ENCODE measurements at regions not wholly inside any gene's neighbourhood (a gene's known extent, or its start where the extent isn't known, plus 50 kb on each side); places are given as distances from the start of the nearest gene placed in this dataset.

GRCh38 chr2:199144036-199144435 is 313.7 kb downstream of the SATB2 start:
- 97% methylated on average over 1 of the region's 1 CpG for WGBS

GRCh38 chr2:199136681-199137080 is 321.1 kb downstream of the SATB2 start:
- no peak for DNase-seq (ENCODE audit: low read depth in 6 of 9, low spot score in 9 of 9)
- Histone ChIP-seq H3K9me3 (ENCODE audit: control insufficient read depth in 2 of 2, insufficient read depth in 1 of 2, low read length in 1 of 2) (peaks cover 0 to 6% of the 10 kb centered on the region in 2 donors), H3K4me1 (ENCODE audit: control insufficient read depth in 2 of 2, insufficient read depth in 2 of 2, low read length in 2 of 2) (no peaks in the 10 kb centered on the region), H3K36me3 (ENCODE audit: control insufficient read depth in 2 of 2, insufficient read depth in 2 of 2, low read length in 1 of 2) (no peaks in the 10 kb centered on the region), H3K4me3 (ENCODE audit: low read length in 2 of 2) (no peak overlapping the region), H3K27ac (ENCODE audit: low read depth in 1 of 2, low read length in 1 of 2) (no peak overlapping the region), H3K27me3 (ENCODE audit: control insufficient read depth in 2 of 2, insufficient read depth in 1 of 2, low read length in 1 of 2) (no peaks in the 10 kb centered on the region)

More at GRCh38 chr2:199144036-199144435, 313.7 kb downstream of the SATB2 start:
- Histone ChIP-seq H3K36me3 (ENCODE audit: control insufficient read depth in 2 of 2, insufficient read depth in 2 of 2, low read length in 1 of 2) (no peaks in the 10 kb centered on the region), H3K4me3 (ENCODE audit: low read length in 2 of 2) (no peak overlapping the region), H3K27ac (ENCODE audit: low read depth in 1 of 2, low read length in 1 of 2) (no peak overlapping the region), H3K4me1 (ENCODE audit: control insufficient read depth in 2 of 2, insufficient read depth in 2 of 2, low read length in 2 of 2) (no peaks in the 10 kb centered on the region), H3K9me3 (ENCODE audit: control insufficient read depth in 2 of 2, insufficient read depth in 1 of 2, low read length in 1 of 2) (peaks cover 0 to 6% of the 10 kb centered on the region in 2 donors), H3K27me3 (ENCODE audit: control insufficient read depth in 2 of 2, insufficient read depth in 1 of 2, low read length in 1 of 2) (no peaks in the 10 kb centered on the region)
- no peak for DNase-seq (ENCODE audit: low read depth in 6 of 9, low spot score in 9 of 9)

- Histone ChIP-seq H3K4me1 (ENCODE audit: control insufficient read depth in 2 of 2, insufficient read depth in 2 of 2, low read length in 2 of 2) (no peaks in the 10 kb centered on the region), H3K27me3 (ENCODE audit: control insufficient read depth in 2 of 2, insufficient read depth in 1 of 2, low read length in 1 of 2) (no peaks in the 10 kb centered on the region), H3K36me3 (ENCODE audit: control insufficient read depth in 2 of 2, insufficient read depth in 2 of 2, low read length in 1 of 2) (no peaks in the 10 kb centered on the region), H3K9me3 (ENCODE audit: control insufficient read depth in 2 of 2, insufficient read depth in 1 of 2, low read length in 1 of 2) (peaks cover 0 to 2% of the 10 kb centered on the region in 2 donors), H3K4me3 (ENCODE audit: low read length in 2 of 2) (no peak overlapping the region), H3K27ac (ENCODE audit: low read depth in 1 of 2, low read length in 1 of 2) (no peak overlapping the region)
- 95% methylated on average over 4 of the region's 4 CpGs for WGBS
- DNase-seq (ENCODE audit: low read depth in 6 of 9, low spot score in 9 of 9): no peak
Measured at GRCh38 chr2:199136242-199136641, 321.5 kb downstream of the SATB2 start.

- no peak for DNase-seq (ENCODE audit: low read depth in 6 of 9, low spot score in 9 of 9)
- H3K4me3 ChIP-seq (ENCODE audit: low read length in 2 of 2): no peak overlapping the region
- no peaks in the 10 kb centered on the region for H3K36me3 ChIP-seq (ENCODE audit: control insufficient read depth in 2 of 2, insufficient read depth in 2 of 2, low read length in 1 of 2)
- no peaks in the 10 kb centered on the region for H3K9me3 ChIP-seq (ENCODE audit: control insufficient read depth in 2 of 2, insufficient read depth in 1 of 2, low read length in 1 of 2)
- WGBS: 62% methylated on average over 3 of the region's 3 CpGs
- no peak overlapping the region for H3K27ac ChIP-seq (ENCODE audit: low read depth in 1 of 2, low read length in 1 of 2)
- no peaks in the 10 kb centered on the region for H3K4me1 ChIP-seq (ENCODE audit: control insufficient read depth in 2 of 2, insufficient read depth in 2 of 2, low read length in 2 of 2)
- no peaks in the 10 kb centered on the region for H3K27me3 ChIP-seq (ENCODE audit: control insufficient read depth in 2 of 2, insufficient read depth in 1 of 2, low read length in 1 of 2)
Measured at GRCh38 chr2:199131876-199132275, 325.9 kb downstream of the SATB2 start.

GRCh38 chr2:199131136-199131655 is 326.5 kb downstream of the SATB2 start:
- H3K27me3 ChIP-seq (ENCODE audit: control insufficient read depth in 2 of 2, insufficient read depth in 1 of 2, low read length in 1 of 2): no peaks in the 10 kb centered on the region
- no peaks in the 10 kb centered on the region for H3K4me1 ChIP-seq (ENCODE audit: control insufficient read depth in 2 of 2, insufficient read depth in 2 of 2, low read length in 2 of 2)
- H3K27ac ChIP-seq (ENCODE audit: low read depth in 1 of 2, low read length in 1 of 2): no peak overlapping the region
- no peaks in the 10 kb centered on the region for H3K9me3 ChIP-seq (ENCODE audit: control insufficient read depth in 2 of 2, insufficient read depth in 1 of 2, low read length in 1 of 2)
- no peak overlapping the region for H3K4me3 ChIP-seq (ENCODE audit: low read length in 2 of 2)
- WGBS: 81% methylated on average over 5 of the region's 5 CpGs
- no peak for DNase-seq (ENCODE audit: low read depth in 6 of 9, low spot score in 9 of 9)
- no peaks in the 10 kb centered on the region for H3K36me3 ChIP-seq (ENCODE audit: control insufficient read depth in 2 of 2, insufficient read depth in 2 of 2, low read length in 1 of 2)

- Histone ChIP-seq H3K27me3 (ENCODE audit: control insufficient read depth in 2 of 2, insufficient read depth in 1 of 2, low read length in 1 of 2) (no peaks in the 10 kb centered on the region), H3K4me3 (ENCODE audit: low read length in 2 of 2) (no peak overlapping the region), H3K27ac (ENCODE audit: low read depth in 1 of 2, low read length in 1 of 2) (no peak overlapping the region), H3K9me3 (ENCODE audit: control insufficient read depth in 2 of 2, insufficient read depth in 1 of 2, low read length in 1 of 2) (no peaks in the 10 kb centered on the region), H3K4me1 (ENCODE audit: control insufficient read depth in 2 of 2, insufficient read depth in 2 of 2, low read length in 2 of 2) (no peaks in the 10 kb centered on the region), H3K36me3 (ENCODE audit: control insufficient read depth in 2 of 2, insufficient read depth in 2 of 2, low read length in 1 of 2) (no peaks in the 10 kb centered on the region)
- no peak for DNase-seq (ENCODE audit: low read depth in 6 of 9, low spot score in 9 of 9)
- 64% methylated on average over 3 of the region's 3 CpGs for WGBS
Measured at GRCh38 chr2:199130501-199130900, 327.2 kb downstream of the SATB2 start.

GRCh38 chr2:199128476-199129229 is 329.1 kb downstream of the SATB2 start:
- no peak overlapping the region for H3K27ac ChIP-seq (ENCODE audit: low read depth in 1 of 2, low read length in 1 of 2)
- no peak for DNase-seq (ENCODE audit: low read depth in 6 of 9, low spot score in 9 of 9)
- no peaks in the 10 kb centered on the region for H3K36me3 ChIP-seq (ENCODE audit: control insufficient read depth in 2 of 2, insufficient read depth in 2 of 2, low read length in 1 of 2)
- no peaks in the 10 kb centered on the region for H3K9me3 ChIP-seq (ENCODE audit: control insufficient read depth in 2 of 2, insufficient read depth in 1 of 2, low read length in 1 of 2)
- no peaks in the 10 kb centered on the region for H3K27me3 ChIP-seq (ENCODE audit: control insufficient read depth in 2 of 2, insufficient read depth in 1 of 2, low read length in 1 of 2)
- H3K4me1 ChIP-seq (ENCODE audit: control insufficient read depth in 2 of 2, insufficient read depth in 2 of 2, low read length in 2 of 2): no peaks in the 10 kb centered on the region
- no peak overlapping the region for H3K4me3 ChIP-seq (ENCODE audit: low read length in 2 of 2)
- WGBS: 91% methylated on average over 3 of the region's 3 CpGs

GRCh38 chr2:199119796-199120195 is 337.9 kb downstream of the SATB2 start:
- Histone ChIP-seq H3K27me3 (ENCODE audit: control insufficient read depth in 2 of 2, insufficient read depth in 1 of 2, low read length in 1 of 2) (no peaks in the 10 kb centered on the region), H3K9me3 (ENCODE audit: control insufficient read depth in 2 of 2, insufficient read depth in 1 of 2, low read length in 1 of 2) (no peaks in the 10 kb centered on the region), H3K27ac (ENCODE audit: low read depth in 1 of 2, low read length in 1 of 2) (no peak overlapping the region), H3K4me1 (ENCODE audit: control insufficient read depth in 2 of 2, insufficient read depth in 2 of 2, low read length in 2 of 2) (no peaks in the 10 kb centered on the region), H3K36me3 (ENCODE audit: control insufficient read depth in 2 of 2, insufficient read depth in 2 of 2, low read length in 1 of 2) (no peaks in the 10 kb centered on the region), H3K4me3 (ENCODE audit: low read length in 2 of 2) (no peak overlapping the region)
- WGBS: 98% methylated on average over 5 of the region's 5 CpGs
- no peak for DNase-seq (ENCODE audit: low read depth in 6 of 9, low spot score in 9 of 9)

GRCh38 chr2:199118673-199119112 is 339.0 kb downstream of the SATB2 start:
- H3K4me3 ChIP-seq (ENCODE audit: low read length in 2 of 2): no peak overlapping the region
- H3K4me1 ChIP-seq (ENCODE audit: control insufficient read depth in 2 of 2, insufficient read depth in 2 of 2, low read length in 2 of 2): no peaks in the 10 kb centered on the region
- H3K36me3 ChIP-seq (ENCODE audit: control insufficient read depth in 2 of 2, insufficient read depth in 2 of 2, low read length in 1 of 2): no peaks in the 10 kb centered on the region
- no peaks in the 10 kb centered on the region for H3K9me3 ChIP-seq (ENCODE audit: control insufficient read depth in 2 of 2, insufficient read depth in 1 of 2, low read length in 1 of 2)
- WGBS: 74% methylated on average over 3 of the region's 3 CpGs
- no peak for DNase-seq (ENCODE audit: low read depth in 6 of 9, low spot score in 9 of 9)
- no peak overlapping the region for H3K27ac ChIP-seq (ENCODE audit: low read depth in 1 of 2, low read length in 1 of 2)
- no peaks in the 10 kb centered on the region for H3K27me3 ChIP-seq (ENCODE audit: control insufficient read depth in 2 of 2, insufficient read depth in 1 of 2, low read length in 1 of 2)

All from thymus (tissue), 11 donors.